ENCODE measurements at regions not wholly inside any gene's neighbourhood (a gene's known extent, or its start where the extent isn't known, plus 50 kb on each side); places are given as distances from the start of the nearest gene placed in this dataset.

- Histone ChIP-seq H3K4me1 (ENCODE audit: insufficient read depth) (no peaks in the 10 kb centered on the region), H3K4me3 (no peak overlapping the region), H3K9me2 (ENCODE audit: insufficient read depth) (no peaks in the 10 kb centered on the region), H3K79me2 (replicated peaks; ENCODE audit: insufficient read depth) (no peaks in the 10 kb centered on the region), H3K27me3 (ENCODE audit: insufficient read depth) (no peaks in the 10 kb centered on the region), H4K20me1 (replicated peaks; ENCODE audit: insufficient read depth) (no peaks in the 10 kb centered on the region), H2AFZ (no peak overlapping the region), H3K36me3 (ENCODE audit: insufficient read depth) (no peaks in the 10 kb centered on the region), H3F3A (replicated peaks; ENCODE audit: low read depth) (no peaks in the 10 kb centered on the region), H3K27ac (ENCODE audit: low read depth) (no peak overlapping the region), H3K4me2 (no peak overlapping the region)
- TF ChIP-seq CTCF (conservative IDR thresholded peaks at IDR 0.05; ENCODE audit: low read depth in 2 of 2): no peak
- TF ChIP-seq, protein P1, sequence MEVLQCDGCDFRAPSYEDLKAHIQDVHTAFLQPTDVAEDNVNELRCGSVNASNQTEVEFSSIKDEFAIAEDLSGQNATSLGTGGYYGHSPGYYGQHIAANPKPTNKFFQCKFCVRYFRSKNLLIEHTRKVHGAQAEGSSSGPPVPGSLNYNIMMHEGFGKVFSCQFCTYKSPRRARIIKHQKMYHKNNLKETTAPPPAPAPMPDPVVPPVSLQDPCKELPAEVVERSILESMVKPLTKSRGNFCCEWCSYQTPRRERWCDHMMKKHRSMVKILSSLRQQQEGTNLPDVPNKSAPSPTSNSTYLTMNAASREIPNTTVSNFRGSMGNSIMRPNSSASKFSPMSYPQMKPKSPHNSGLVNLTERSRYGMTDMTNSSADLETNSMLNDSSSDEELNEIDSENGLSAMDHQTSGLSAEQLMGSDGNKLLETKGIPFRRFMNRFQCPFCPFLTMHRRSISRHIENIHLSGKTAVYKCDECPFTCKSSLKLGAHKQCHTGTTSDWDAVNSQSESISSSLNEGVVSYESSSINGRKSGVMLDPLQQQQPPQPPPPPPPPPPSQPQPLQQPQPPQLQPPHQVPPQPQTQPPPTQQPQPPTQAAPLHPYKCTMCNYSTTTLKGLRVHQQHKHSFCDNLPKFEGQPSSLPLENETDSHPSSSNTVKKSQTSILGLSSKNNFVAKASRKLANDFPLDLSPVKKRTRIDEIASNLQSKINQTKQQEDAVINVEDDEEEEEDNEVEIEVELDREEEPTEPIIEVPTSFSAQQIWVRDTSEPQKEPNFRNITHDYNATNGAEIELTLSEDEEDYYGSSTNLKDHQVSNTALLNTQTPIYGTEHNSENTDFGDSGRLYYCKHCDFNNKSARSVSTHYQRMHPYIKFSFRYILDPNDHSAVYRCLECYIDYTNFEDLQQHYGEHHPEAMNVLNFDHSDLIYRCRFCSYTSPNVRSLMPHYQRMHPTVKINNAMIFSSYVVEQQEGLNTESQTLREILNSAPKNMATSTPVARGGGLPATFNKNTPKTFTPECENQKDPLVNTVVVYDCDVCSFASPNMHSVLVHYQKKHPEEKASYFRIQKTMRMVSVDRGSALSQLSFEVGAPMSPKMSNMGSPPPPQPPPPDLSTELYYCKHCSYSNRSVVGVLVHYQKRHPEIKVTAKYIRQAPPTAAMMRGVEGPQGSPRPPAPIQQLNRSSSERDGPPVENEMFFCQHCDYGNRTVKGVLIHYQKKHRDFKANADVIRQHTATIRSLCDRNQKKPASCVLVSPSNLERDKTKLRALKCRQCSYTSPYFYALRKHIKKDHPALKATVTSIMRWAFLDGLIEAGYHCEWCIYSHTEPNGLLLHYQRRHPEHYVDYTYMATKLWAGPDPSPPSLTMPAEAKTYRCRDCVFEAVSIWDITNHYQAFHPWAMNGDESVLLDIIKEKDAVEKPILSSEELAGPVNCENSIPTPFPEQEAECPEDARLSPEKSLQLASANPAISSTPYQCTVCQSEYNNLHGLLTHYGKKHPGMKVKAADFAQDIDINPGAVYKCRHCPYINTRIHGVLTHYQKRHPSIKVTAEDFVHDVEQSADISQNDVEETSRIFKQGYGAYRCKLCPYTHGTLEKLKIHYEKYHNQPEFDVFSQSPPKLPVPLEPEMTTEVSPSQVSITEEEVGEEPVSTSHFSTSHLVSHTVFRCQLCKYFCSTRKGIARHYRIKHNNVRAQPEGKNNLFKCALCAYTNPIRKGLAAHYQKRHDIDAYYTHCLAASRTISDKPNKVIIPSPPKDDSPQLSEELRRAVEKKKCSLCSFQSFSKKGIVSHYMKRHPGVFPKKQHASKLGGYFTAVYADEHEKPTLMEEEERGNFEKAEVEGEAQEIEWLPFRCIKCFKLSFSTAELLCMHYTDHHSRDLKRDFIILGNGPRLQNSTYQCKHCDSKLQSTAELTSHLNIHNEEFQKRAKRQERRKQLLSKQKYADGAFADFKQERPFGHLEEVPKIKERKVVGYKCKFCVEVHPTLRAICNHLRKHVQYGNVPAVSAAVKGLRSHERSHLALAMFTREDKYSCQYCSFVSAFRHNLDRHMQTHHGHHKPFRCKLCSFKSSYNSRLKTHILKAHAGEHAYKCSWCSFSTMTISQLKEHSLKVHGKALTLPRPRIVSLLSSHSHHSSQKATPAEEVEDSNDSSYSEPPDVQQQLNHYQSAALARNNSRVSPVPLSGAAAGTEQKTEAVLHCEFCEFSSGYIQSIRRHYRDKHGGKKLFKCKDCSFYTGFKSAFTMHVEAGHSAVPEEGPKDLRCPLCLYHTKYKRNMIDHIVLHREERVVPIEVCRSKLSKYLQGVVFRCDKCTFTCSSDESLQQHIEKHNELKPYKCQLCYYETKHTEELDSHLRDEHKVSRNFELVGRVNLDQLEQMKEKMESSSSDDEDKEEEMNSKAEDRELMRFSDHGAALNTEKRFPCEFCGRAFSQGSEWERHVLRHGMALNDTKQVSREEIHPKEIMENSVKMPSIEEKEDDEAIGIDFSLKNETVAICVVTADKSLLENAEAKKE (CRISPR knock-in tag; IDR thresholded peaks at IDR 0.05): no peak
- TF ChIP-seq, protein P2, sequence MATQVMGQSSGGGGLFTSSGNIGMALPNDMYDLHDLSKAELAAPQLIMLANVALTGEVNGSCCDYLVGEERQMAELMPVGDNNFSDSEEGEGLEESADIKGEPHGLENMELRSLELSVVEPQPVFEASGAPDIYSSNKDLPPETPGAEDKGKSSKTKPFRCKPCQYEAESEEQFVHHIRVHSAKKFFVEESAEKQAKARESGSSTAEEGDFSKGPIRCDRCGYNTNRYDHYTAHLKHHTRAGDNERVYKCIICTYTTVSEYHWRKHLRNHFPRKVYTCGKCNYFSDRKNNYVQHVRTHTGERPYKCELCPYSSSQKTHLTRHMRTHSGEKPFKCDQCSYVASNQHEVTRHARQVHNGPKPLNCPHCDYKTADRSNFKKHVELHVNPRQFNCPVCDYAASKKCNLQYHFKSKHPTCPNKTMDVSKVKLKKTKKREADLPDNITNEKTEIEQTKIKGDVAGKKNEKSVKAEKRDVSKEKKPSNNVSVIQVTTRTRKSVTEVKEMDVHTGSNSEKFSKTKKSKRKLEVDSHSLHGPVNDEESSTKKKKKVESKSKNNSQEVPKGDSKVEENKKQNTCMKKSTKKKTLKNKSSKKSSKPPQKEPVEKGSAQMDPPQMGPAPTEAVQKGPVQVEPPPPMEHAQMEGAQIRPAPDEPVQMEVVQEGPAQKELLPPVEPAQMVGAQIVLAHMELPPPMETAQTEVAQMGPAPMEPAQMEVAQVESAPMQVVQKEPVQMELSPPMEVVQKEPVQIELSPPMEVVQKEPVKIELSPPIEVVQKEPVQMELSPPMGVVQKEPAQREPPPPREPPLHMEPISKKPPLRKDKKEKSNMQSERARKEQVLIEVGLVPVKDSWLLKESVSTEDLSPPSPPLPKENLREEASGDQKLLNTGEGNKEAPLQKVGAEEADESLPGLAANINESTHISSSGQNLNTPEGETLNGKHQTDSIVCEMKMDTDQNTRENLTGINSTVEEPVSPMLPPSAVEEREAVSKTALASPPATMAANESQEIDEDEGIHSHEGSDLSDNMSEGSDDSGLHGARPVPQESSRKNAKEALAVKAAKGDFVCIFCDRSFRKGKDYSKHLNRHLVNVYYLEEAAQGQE (IDR thresholded peaks at IDR 0.05; ENCODE audit: unreplicated experiment): no peak
- no peak for TF ChIP-seq ZNF114 (CRISPR knock-in tag; IDR thresholded peaks at IDR 0.05)
- TF ChIP-seq NANOG (IDR thresholded peaks at IDR 0.05; ENCODE audit: borderline replicate concordance): no peak
- TF ChIP-seq EZH2phosphoT487 (IDR thresholded peaks at IDR 0.05; ENCODE audit: unreplicated experiment): no peak
- TF ChIP-seq STAT1 (IDR thresholded peaks at IDR 0.05; ENCODE audit: unreplicated experiment): no peak
- TF ChIP-seq ETS1 (IDR thresholded peaks at IDR 0.05): no peak
- no peak for TF ChIP-seq CREB1 (CRISPR knock-in tag; IDR thresholded peaks at IDR 0.05; ENCODE audit: low read depth)
- TF ChIP-seq POLR2AphosphoS5 (IDR thresholded peaks at IDR 0.05; ENCODE audit: low read depth): no peak
- no peak for TF ChIP-seq EZH2 (IDR thresholded peaks at IDR 0.05; ENCODE audit: low read depth, unreplicated experiment)
- no peak for TF ChIP-seq JUNB (IDR thresholded peaks at IDR 0.05; ENCODE audit: unreplicated experiment)
- no peak for TF ChIP-seq ZNF331 (CRISPR knock-in tag; IDR thresholded peaks at IDR 0.05; ENCODE audit: low read depth)
- ATAC-seq (no peak), DNase-seq (ENCODE audit: low spot score) (no peak)
- H3K4me1 Mint-ChIP-seq: peaks cover 2% of the 10 kb centered on the region; the same call in 2 of the 3 replicates
- no peak overlapping the region for H3K4me3 Mint-ChIP-seq
- no peaks in the 10 kb centered on the region for H3K36me3 Mint-ChIP-seq (ENCODE audit: low read depth)
- no peaks in the 10 kb centered on the region for H3K9me3 Mint-ChIP-seq
- H3K27me3 Mint-ChIP-seq (ENCODE audit: insufficient read depth, low read depth, poor library complexity): no peaks in the 10 kb centered on the region
- no peak overlapping the region for H3K27ac Mint-ChIP-seq
Observed at GRCh38 chr3:106341087-106341486, 472.3 kb upstream of the CBLB start.

All from GM23338 (cell line).